COLO668 (cell line): ENCODE measurements at regions not wholly inside any gene's neighbourhood (a gene's known extent, or its start where the extent isn't known, plus 50 kb on each side); places are given as distances from the start of the nearest gene placed in this dataset.

Experiments
- DNase-seq: peaks from one replicate; lab custom pipeline; 2025; ENCODE audit not compliant: unreplicated experiment; lab: John Stamatoyannopoulos, UW

DNA sequence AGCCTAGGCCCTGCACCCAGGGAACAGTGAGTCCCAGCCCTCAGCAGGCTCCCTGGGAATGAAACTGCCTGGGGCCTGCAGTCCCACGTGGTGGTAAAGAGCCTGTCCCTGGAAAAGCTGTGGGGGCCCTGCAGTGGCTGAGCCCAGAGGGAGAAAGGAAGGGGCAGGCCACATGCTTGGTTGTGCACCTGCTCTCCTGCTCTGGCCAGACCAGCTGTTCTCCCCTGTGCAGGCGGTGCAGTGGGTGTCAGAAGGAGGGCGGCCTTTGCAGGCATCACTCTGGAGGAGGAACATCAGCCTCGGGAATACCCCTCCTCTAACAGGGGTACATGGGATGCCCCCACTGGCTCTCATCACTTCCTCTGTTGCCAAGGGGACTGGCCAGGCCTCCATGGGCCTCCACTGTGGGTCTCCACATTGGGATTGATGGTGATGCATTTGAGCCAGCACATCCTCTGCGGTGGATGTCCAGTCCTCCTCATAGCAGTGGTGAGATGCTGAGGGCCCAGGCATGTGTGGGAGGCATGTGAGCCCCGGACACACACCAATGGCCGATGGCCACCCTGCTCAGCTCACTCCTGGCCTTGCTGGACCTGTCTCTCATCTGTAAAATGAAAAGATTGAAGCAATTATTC, 690.4 kb downstream of the BRD1 start:
- peak; percentile 77 for DNase-seq

- no peak for DNase-seq
These were observed 690.9 kb downstream of the BRD1 start for GRCh38 chr22:49136816-49137180.

GRCh38 chr22:49136041-49136815, 691.4 kb downstream of the BRD1 start:
- DNase-seq, result no peak

DNA sequence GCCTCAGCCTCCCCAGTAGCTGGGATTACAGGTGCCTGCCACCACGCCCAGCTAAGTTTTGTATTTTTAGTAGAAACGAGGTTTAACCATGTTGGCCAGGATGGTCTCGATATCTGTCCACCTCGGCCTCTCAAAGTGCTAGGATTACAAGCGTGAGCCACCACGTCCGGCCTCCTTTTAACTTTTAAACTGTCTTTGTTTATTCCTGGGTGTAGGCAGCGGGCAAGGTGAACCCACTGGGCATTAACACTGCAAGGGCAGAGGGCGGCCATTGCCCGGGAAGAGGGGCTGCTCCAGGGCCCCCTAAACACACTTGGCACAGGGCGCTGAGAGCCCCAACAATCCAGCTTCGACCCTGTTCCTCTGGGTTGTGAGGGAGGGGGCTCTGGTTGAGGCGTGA, 693.6 kb downstream of the BRD1 start:
- DNase-seq, result no peak

DNA sequence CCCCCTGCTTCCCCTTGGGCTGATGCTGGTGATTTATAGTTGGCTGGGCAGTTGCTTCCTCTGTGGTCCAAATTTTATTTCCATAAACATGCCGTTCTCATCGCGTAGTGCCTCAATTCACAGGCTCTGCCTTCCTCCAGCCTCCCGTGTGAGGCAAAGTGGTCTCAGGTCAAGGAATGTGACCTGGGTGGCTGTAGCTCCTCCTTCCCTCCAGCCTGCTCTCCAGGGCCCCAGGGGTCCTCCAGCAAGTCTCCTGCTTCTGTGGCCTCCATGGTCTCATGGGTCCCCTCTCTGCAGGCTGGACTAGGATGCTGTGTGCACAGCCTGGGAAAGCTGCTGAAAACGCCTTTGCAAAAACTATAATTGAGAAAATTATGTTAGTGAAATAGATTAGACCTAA, 694.1 kb downstream of the BRD1 start:
- DNase-seq, result no peak

DNA sequence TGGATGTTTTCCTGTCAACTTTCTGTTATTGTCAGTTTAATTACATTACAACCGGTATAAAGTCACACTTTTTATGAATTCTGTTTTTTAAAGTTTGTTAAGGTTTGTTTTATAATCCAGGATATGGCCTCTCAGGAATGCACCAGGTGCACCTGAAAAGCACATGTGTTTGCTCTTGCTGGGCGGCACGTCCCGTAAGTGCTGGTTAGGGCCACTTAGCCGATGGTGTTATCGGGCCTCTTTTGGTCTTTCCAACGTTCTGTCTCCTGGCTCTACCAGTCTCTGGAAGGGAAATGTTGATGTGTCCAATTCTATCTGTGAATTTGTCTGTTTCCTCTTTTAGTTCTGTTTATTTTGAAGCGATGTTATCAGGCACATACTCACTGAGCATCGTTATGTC, 695.7 kb downstream of the BRD1 start:
- DNase-seq, result peak; percentile 76

GRCh38 chr22:49129736-49130135, 697.9 kb downstream of the BRD1 start:
- DNase-seq, result no peak

GRCh38 chr22:49128874-49129273, 698.8 kb downstream of the BRD1 start:
- no peak for DNase-seq

DNA sequence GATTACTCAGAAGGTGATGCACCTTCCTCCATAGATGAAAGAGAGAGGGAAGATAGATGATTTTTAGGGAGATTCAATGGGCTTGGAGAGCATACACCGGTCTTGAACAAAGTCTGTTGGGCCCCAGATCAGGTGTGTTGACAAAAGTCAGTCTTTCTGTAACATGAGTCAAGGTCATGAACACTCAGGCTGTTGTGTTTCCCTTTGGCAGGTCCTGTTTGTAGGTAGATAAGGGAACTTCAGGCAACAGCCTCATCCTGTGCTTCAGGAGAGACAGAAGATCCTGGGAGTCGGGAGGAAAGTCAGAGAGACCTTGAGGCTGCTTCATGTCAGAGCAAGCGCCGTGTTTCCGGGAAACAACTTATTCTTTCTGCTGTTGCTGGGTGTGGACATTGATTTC, 703.1 kb downstream of the BRD1 start:
- peak; percentile 29 for DNase-seq

- no peak for DNase-seq
These were observed 704.0 kb downstream of the BRD1 start for GRCh38 chr22:49123621-49124192.

DNA sequence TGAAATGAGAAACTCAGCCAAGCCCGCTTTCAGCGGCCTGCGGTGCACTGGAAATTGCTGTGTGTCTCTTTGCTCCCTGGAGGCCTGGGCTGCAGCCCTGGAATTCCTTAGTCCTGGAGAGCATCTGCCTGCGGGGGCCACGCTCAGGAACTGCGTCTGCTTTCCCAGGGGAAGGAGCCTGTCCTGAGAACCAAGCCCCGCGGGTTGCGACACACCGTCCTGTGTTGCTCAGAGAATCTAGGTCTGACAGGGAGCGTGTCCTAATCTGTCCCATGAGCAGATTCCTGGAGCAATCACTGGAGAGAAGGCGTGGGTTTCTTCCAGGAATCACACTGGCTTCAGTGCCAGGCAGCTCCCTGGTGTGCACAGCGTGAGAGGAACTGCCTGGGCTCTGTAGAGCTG, 708.1 kb downstream of the BRD1 start:
- DNase-seq, result no peak

- no peak for DNase-seq
These were observed 709.6 kb downstream of the BRD1 start for GRCh38 chr22:49118065-49118464.

- no peak for DNase-seq
These were observed 710.2 kb downstream of the BRD1 start for GRCh38 chr22:49117486-49117885.

DNA sequence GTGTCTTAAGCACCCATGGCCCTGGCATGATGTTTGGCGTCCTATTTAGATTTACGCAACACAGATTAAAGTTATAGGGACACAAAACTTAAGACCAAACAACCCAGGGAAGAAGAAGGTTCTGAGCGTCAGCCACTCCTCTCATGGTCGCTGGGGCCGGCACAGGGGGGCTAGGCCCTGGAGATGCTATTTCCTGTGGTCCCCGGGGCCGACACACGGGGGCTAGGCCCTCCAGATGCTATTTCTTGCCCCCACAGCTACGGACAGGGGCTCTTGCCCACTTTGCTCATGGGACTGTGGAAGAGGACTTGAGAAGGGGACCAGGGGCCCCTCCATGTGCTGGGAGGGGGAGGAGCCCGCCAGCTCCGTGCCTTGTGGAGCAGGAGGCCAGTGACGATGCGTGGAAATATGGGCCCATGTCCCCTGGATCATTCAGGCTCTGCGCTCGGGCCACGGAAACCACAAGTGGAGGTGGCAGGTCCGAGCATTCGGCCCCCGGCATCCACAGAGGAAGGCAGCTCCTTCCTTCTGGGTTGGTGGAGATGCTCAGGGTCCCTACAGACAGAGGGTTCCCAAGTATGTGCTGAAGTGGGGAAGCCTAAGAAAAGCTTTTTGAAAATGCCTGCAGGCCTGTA, 711.1 kb downstream of the BRD1 start:
- no peak for DNase-seq

DNA sequence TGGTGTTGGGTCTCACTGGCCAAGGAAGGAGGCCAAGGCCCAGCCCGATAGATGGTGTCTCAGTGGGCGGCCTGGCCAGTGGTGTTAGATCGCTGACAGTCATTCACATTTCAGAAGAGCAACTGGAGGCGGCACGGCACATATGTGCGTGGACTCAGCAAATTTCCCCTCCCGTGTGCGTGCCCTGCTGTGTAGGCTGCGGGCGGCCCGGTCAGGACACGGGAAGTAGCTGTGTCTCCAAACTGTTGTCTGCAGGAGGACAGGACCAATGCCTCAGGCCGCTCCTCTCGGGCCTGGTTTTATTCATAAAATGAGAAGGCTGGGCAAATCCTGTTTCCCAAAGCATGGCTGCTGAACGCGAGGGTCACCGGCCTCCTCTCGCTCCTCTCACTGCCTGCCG, 711.7 kb downstream of the BRD1 start:
- no peak for DNase-seq

DNA sequence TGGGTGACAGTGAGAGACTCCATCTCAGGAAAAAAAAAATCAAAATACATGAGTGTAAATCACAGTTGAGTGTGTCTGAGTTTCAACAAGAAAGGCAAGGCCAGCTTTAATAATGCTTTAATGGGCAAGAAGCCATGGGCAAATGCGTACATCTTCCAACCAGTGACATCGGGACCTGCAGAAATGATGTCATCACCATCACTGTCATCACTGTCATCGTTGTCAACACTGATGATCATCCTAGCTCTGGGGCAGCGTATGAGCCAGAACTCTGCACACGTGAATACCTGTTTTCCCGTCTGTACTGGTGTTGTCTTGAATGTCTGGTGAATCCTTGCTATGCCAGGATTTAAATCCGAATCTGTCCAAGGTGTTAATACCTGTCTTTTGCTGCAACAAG, 712.5 kb downstream of the BRD1 start:
- DNase-seq, result no peak

- DNase-seq, result no peak
These were observed 713.9 kb downstream of the BRD1 start for GRCh38 chr22:49113758-49114157.

- no peak for DNase-seq
These were observed 714.7 kb downstream of the BRD1 start for GRCh38 chr22:49112661-49113626.

- no peak for DNase-seq
These were observed 715.5 kb downstream of the BRD1 start for GRCh38 chr22:49112176-49112575.

DNA sequence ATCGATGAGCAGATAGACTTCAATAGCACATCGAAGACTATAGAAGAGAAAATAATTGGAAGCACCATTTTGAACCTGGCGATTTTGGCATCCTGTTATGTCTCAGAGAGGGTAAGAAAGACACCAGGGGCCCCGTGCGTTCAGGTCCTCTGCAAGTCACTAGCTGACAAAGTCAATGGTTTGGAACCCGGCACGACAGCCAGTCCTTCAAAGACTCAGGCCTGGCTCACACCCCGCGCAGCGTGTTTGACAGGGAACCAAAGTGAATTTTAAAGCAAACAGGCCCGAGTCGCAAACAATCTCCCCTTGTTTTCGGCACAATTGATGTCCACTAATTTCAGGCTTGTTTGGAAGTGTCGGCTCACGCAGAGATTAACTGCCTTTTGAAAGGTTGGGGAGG, 716.6 kb downstream of the BRD1 start:
- DNase-seq, result no peak
